Inflammatory macrophage (primary cell): ENCODE measurements at regions not wholly inside any gene's neighbourhood (a gene's known extent, or its start where the extent isn't known, plus 50 kb on each side); places are given as distances from the start of the nearest gene placed in this dataset.
"Not testable (repeated sequence)": the region's sequence is repeated elsewhere in the genome, so short reads cannot be mapped to it uniquely, and the experiment has no call there.

Experiments used
- DNase-seq, 2 donors: peaks; one replicate each; pipeline ENCODE4 v3.0.0-alpha.2; 2020 to 2022

DNA sequence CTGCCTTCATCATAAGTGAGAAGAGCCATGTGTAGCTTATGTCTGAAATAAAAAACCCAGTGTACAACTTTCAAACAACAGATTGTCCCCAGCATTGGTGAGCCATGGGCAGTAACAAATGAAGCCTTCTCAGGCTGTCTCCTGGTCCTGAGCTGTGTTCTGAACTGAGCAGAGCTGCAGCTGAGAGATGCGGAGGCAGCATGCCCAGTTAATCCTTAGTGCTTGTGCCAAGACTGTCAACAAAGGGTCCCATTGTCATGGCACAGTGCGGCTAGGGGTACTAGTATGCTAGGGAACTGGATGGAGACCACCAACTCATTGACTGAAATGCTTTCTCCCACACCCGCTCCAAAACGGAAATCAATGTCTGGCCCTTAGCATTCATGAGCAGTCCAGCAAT lies 154.3 kb downstream of the RMST start:
- DNase-seq = no peak

DNA sequence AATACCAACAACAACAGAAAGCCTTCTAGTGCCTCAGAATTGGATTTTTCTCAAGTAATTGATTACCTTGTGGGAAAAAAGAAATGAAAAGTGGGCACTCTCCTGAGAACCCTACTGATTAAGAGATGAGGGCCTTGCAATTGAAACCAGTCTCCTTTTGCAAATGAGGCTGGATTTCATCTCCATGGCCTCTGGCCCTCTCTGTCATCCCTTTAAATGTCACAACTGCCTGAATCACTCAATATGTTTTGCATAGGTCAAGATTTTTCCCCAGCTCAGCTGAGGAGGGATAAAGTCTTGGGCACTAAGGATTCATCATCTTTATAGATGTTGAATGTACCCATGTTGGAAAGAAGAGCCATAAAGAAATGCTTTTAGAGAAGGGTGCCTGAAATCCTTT lies 166.4 kb downstream of the RMST start:
- no peak for DNase-seq

DNA sequence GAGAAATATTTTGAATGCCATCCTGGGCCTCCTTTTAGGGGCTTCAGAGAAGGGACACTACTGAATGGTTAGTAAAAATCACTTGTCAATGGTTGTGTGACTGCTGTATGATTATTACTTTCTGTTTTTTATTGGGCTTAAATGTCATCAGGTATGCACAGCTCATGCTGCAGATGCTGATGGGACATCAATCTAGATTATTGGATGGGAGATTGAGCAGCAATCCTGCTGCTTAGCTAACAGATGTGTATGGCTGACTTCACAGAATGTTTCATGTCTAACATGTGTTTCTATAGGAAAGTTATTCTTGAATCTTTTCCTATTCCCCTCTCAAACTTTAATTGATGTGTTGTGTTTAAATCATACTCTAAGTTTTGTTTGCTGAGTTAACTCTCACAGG lies 166.8 kb downstream of the RMST start:
- DNase-seq = no peak

DNA sequence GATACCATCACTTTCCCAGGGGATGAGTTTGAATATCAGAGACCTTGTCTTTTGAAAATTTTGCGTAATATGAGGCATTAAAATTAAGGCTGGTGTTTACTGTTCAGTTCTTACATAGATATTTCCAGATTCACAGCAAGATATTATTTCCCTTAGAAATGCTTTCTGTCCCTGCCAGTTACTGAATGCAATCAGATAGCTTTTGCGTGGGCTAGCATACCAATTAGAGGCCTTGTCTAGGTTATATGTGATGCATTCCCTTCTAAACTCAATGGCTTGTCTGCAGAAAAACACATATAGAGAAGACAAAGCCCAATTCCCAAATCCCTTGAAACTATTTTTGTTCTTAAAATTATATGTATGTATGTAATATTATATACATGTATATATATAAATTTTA lies 167.8 kb downstream of the RMST start:
- DNase-seq = no peak

DNA sequence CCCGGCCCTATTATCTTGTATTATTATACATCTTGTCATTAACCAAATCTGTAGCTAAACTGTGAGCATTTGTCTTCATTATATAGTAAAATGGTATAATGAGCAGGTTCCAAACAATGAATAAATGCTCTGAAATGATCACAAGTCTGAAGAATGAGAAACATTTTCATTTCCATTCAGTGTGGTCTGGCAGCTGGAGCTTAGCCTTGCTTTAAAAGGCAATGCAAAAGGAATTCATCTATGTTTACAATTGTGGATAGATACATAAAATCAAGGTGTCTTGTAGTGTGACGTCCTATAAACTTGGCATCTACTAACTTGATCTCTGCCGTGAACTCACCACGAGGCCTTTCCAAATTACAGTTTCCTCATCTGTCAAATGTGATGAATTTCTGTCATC lies 168.3 kb downstream of the RMST start:
- no peak for DNase-seq

DNA sequence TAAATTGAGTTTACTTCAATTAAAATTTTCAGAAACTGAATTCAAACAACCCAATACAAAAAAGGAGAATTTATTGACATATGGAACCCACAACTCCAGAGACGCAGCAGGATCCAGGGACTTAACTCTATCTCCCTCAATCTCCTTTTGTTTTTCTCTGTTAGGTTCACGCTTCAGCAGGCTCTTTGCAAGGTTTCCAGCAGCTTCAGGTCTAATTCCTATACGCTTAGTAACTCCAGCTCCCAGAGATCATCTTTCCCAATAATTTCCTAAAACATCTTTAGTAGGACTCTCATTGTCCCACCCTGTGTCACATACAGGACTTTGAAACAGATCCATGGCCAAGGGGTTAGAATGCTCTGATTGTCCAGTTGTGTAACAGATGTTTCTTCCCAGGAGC lies 175.2 kb downstream of the RMST start:
- DNase-seq = no peak

DNA sequence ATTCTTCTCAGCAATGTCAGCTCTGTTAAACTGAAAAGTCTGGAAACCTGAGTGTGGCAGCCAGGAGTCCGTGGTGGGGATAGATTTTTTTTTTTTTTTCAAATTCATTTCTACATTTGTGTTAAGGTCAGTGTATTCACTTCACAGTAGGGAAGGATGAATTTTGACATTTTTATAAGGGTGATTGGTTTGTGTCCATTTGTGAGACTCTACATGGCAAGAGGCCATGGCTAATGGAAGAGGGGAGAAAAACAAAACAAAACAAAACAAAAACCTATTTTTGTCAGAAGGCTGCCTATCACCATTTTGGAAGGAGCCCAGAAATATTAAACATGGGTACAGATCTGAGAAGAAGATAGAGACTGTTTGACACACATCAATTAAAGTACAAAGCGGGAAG lies 176.1 kb downstream of the RMST start:
- no peak for DNase-seq

DNA sequence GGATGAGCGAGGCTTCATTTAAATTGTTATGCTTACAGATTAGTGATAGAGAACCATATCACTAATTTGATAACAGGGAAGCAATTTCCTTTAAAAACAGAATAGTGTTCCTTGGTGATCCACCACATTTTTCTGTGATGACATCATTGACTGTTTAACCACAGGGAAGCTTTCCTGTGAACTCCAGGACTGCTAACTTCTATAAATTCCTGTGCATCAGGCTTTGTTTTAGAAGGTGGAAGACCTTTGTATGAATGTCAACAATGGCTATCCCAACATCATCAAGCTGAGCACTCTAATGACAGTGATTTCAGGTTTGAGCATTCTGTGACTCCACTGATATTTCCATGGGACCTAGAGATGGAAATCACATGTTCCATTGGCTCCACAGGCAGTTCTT lies 177.1 kb downstream of the RMST start:
- no peak for DNase-seq

DNA sequence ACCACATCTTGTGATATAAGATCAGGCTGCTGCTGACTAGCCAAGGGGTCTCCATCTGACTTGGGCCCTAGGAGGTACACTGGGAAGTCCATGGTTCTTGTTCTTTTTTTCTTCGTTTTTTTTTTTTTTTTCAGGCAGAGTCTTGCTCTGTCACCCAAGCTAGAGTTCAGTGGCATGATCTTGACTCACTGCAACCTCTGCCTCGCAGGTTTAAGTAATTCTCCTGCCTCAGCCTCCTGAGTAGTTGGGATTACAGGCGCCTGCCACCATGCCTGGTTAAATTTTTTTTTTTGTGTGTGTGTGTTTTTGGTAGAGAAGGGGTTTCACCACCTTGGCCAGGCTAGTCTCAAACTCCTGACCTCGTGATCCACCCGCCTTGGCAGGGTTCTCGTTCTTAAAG lies 178.2 kb downstream of the RMST start:
- DNase-seq = no peak

DNA sequence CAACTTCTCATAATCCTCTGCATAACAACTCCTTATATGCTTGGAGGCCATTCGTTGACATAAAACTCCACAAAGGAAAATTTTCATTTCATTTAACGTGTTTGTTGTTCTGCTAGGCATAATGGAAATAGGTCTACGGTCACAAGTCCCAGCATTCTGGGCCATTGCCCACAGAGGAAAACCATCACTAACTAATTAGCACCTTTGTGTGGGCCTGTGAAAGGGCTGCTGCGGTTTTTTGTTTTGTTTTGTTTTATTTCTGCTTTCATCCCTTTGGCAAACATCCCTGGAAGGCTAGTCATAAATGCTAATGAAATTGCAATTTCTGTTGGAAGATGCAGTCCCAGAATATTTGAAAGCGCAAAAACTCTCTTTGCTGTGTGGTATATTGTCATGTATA lies 180.3 kb downstream of the RMST start:
- no peak for DNase-seq

DNA sequence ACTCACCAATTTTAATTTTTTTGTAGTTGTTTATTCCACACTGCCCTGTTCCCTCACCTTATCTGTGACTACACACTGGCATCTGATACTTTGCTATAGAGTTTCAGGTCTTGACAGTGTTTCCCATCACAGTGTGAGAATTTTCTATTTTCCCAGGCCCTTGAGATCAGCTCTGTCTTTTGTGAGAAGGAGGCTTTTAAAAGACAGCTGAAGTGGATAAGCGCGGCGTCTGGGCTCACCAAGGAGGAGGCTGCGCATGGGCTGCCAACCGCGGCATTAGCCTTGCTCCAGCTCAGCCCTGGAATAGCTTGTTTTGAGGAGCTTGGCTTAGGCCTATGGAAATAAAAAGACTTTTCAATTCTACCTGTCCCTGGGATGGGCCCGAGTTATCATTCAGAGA lies 181.3 kb downstream of the RMST start:
- no peak for DNase-seq

DNA sequence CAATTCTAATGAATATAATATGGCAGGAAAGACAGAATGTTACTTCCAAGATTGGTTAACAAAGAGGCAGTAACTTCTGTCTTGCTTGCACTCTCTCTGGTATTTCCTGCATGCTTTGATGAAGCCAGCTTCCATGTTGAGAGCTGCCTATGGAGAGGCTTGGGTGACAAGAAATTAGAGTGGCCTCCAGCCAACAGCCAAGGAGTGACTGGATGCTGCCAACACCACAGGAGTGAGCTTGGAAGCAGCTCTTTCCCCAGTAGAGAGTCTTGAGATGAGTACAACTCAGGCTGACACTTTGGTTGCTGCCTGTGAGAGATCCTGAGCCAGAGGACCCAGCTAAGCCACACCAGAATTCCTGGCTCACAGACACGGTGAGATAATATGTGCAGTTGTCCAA lies 183.1 kb downstream of the RMST start:
- DNase-seq = no peak

DNA sequence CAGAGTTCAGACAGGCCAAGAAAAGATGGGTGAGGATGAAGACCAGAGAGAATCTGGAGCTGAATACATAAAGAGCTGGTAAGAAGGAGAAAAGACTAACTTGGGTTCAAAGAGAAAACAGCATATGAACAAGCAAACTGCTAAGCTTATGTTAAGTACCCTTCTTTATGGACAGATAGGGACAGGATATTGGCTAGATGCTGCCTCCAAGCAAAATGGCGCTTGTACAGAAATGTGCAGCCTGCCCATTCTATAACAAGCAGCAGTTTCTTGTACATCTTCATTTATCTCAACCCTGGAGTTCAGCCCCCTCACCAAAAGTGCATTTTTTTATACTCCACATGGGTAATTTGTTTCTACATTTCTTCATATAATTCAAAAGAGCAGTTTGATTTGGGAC lies 184.5 kb downstream of the RMST start:
- no peak for DNase-seq

DNA sequence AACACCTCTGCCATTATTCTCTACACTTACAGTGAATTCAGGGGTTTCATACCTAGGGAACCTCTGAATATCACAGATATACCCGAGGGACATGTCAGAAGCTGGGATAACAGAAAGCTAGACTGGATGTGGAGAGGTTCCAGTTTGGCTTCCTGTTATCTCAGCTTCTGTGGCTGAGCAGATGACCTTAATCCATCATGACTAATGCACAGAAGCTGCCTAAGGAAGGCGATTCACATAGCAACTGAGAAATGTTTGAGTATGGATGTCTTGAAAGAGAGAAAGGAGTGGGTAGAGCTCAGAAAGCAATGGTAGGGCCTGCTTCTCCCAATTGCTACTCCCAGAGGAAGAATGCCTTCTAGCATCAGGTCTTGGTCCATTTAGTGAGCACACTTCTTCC lies 187.6 kb downstream of the RMST start:
- no peak for DNase-seq

DNA sequence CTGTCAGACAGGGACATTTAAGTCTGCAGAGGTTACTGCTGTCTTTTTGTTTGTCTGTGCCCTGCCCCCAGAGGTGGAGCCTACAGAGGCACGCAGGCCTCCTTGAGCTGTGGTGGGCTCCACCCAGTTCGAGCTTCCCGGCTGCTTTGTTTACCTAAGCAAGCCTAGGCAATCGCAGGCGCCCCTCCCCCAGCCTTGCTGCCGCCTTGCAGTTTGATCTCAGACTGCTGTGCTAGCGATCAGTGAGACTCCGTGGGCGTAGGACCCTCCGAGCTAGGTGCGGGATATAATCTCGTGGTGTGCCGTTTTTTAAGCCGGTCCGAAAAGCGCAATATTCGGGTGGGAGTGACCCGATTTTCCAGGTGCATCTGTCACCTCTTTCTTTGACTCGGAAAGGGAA lies 193.9 kb downstream of the RMST start:
- not testable (repeated sequence) for DNase-seq

DNA sequence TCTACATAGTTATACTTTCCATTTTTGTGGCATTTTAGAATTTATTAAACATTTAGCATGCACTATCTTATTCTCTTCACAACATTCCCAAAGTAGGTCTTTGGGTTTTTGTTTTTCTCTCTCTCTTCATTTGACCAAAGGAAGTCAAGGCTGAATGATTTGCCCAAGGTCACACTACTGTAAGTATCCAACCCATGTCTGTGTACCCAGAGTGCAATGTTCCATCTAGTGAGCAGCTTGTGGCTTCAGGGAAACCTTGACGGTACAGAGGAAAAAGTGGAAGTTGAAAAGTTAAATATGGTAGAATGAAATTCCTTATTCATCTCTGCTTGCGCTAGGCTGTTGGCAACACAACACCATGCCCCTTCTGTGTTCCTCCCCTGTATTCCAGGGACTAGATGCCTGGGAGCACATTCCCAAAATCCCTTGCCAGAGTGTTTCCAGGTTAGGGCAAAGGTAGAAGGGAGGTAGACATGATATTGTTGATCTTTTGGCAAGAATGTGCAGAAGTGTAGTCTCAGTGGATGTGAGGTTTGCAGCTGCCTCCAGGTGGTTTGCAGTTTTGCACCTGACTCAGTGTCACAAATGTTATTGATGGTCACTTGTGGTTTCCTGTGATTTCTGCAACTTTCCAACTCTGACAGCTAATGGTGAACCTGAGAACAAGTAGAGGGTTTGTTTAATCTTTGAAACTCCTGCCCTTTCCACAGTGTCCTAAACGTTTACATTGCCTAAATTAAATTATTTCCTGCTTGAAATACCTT lies 196.7 kb downstream of the RMST start:
- DNase-seq = no peak

DNA sequence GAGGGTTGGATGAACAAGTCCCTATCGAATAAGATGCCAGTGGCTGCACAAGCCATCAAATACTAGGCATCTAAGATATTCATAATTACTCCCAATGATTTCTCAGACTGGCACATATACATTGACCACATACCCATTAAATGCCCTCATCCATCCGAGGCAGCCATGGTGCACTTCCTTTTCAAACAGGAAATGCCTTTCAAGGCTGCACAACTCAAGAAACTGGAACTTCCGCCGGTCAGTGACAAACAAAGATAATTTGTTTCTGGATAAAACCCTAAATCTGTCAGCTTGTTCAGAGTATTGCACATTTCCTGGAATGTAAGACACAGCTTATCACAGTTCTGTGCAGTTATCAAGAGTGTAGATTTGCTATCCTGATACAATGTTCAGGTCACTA lies 203.7 kb downstream of the RMST start:
- DNase-seq = no peak

DNA sequence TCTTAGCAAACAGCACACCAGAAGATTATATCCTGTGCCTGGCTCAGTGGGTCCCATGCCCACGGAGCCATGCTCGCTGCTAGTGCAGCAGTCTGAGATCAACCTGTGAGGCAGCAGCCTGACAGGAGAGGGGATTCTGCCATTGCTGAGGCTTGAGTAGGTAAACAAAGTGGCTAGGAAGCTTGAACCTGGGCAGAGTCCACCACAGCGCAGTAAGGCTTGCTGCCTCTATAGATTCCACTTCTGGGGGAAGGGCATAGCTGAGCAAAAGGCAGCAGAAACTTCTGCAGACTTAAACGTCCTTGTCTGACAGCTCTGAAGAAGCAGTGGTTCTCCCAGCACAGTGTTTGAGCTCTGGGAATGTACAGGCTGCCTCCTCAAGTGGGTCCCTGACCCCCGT lies 210.3 kb downstream of the RMST start:
- DNase-seq = no peak

DNA sequence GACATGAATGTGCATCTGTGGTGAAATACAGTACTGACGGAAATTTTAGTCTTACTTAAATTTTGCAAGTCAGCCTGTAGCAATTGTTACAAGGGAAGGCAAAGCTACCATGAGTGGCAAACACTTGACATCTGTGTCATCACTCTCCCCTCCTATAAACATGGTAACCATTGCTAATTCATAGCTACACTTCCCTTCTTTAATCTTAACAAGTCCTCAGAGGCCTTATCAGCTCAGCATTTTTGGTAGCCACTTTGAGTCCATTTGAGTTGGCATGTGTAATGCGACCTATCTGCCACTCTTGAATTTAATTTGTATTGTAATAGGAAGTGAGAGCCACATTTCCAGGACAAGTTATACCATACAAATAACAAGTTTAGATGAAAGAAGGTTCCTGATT lies 218.1 kb downstream of the RMST start:
- DNase-seq = no peak

DNA sequence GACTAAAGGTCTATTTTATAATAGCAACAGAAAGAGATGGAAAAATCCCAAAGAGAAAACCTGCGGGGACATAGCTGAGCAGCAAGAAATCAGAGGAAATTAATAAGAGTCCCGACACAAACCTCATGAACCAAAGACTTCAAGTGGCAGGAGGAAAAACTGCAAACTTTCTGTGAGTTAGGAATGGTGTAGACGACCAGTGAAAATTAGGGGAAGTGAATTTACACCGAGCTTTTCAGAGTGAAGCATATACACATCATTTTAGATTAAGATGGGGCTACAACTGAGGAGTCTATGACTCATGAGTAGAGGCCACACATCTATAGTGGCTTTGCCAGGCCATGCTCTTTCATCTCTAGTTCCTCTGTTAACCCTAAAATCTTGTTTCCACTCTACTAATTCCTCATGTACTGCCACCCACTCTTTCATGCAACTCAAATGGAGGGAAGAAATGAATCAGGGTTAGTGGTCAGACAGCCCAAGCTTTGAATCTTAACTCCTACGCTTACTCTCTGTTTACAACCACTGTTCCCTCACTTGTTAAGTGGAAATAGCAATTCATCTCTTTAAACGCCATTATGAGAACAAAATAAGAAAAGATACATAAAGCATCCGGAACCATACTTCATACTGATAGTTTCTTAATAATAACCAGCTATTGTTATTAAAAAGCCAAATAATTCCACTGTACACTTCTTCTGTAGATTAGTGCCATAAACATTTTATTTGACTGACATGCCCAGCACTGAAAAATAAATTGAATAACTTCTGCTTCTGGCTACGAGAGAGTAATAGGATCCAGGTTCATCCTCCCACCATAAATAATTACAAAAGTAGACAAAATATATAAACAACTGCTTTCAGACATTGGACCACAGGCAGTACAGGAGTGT lies 219.3 kb downstream of the RMST start:
- DNase-seq = no peak

DNA sequence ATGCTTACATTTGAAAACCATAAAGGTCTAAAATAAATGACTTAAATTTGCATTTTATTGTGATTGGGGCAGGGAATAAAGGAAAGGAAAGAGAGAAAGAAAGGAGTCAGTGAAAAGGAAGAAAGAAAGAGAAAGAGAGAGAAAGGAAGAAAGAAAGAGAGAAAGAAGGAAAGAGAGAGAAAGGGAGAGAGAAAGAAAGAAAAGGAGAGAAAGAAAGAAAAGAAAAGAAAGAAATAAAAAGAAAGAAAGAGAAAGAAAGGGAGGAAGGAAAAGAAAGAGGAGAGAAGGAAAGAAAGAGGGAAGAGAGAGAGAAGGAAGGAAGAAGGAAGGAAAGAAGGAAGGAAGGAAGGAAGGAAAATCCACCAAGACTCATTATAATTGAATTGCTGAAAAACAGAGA lies 222.8 kb downstream of the RMST start:
- DNase-seq = no peak

DNA sequence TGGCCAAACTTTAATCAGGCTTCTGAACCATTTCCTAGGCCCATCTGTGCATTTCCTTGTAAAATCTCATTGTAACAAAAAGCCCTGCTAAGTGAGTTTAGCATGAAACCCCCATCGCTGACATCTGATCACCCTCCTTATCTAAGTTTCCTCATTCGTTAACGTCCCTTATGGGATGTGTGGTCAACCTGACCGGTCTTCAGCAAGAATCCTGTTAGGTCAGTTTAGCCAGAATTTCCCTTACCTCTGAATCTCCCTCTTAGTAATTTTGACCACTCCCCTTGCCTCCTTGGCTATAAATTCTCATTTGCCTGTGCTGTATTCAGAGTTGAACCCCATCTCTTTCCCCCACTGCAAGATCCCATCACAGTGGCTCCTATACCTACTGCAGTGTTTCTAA lies 239.3 kb downstream of the RMST start:
- no peak for DNase-seq

DNA sequence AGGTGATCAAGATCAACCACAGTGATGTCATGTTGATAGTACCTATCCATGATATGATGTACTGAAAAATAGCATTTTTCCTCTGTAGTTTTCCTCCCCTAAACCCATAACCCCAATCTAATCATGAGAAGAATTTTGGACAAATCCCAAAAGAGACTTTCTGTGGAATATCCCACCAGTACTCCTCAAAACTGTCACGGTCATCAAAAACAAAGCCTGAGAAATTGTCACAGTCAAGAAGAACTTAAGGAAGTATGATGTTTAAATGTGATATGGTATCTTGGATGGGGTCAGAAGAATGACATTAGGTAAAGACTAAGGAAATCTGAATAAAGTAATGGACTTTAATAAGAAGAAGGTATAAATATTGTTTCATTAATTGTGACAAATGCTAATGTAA lies 248.8 kb downstream of the RMST start:
- no peak for DNase-seq

DNA sequence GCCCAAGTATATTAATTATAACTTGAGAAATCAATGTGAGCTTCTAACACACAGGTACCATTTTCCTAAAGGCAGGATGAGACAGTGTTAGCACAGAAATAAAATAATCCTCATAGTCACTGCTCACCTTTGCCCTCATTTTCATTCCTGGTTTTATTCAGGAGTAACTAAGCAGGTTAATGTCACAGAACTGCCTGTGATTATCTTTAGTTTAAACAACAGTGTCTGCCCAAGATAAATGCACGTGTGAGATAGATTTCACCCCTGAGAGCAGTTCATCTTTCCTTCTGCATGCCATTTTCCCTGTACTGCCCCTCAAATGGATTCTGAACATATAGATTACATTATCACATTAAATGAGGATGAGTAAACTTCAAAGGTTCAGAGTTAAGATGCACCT lies 250.7 kb downstream of the RMST start:
- DNase-seq = no peak
